Bronchial epithelial cell (primary cell): ENCODE measurements at regions not wholly inside any gene's neighbourhood (a gene's known extent, or its start where the extent isn't known, plus 50 kb on each side); places are given as distances from the start of the nearest gene placed in this dataset.

ENCODE experiments used
- DNase-seq: peaks from one replicate; pipeline ENCODE4 v3.0.0-alpha.2; 2010; ENCODE audit warnings: low read depth
- FAIRE-seq: peaks from 2 replicates; lab custom pipeline; 2011; peaks lifted over from hg19 to GRCh38; lab: Jason Lieb, UNC
- H3K27me3 ChIP-seq: 2 replicates; pipeline ENCODE4 v1.5.1; 2011; ENCODE audit warnings: low read length; ENCODE audit not compliant: control insufficient read depth, insufficient read depth
- H3K36me3 ChIP-seq: 2 replicates; pipeline ENCODE4 v1.5.1; 2011; ENCODE audit warnings: low read length; ENCODE audit not compliant: control insufficient read depth, insufficient read depth
- H3K4me3 ChIP-seq: 2 replicates; pipeline ENCODE4 v1.5.1; 2011; ENCODE audit warnings: mild to moderate bottlenecking, low read depth, low read length, control low read depth
- TF ChIP-seq, protein P1 (sequence below): IDR thresholded peaks from 2 replicates; pipeline ENCODE4 v1.5.1; 2011; ENCODE audit warnings: mild to moderate bottlenecking, moderate library complexity, low read length, control low read depth, inconsistent platforms; ENCODE audit not compliant: insufficient read depth, severe bottlenecking

DNA sequence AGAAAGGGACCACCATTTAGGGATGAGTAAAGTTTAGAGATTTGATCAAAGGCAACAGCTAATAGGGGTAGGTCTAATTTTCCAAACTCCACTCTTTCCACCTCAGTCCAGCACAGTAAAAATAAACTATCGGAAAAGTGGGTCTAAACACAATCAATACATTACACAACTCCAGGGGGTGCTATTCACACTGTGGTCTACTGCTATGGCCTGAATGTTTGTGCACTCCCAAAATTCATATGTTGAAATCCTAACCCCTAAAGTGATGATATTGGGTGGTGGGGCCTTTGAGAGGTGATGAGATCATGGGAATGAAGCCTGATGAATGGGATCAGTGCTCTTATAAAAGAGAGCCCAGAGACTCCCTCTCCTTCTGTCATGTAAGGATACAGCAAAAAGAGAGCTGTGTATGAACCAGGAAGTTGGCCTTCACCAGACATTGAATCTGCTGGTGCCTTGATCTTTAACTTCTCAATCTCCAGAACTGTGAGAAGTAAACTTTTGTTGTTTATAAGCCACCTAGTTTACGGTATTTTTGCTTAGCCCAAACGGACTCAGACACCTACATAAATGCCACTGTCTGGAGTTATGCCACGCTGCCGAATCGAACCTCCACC is 193.9 kb downstream of the OMA1 start:
- TF ChIP-seq, protein P1, sequence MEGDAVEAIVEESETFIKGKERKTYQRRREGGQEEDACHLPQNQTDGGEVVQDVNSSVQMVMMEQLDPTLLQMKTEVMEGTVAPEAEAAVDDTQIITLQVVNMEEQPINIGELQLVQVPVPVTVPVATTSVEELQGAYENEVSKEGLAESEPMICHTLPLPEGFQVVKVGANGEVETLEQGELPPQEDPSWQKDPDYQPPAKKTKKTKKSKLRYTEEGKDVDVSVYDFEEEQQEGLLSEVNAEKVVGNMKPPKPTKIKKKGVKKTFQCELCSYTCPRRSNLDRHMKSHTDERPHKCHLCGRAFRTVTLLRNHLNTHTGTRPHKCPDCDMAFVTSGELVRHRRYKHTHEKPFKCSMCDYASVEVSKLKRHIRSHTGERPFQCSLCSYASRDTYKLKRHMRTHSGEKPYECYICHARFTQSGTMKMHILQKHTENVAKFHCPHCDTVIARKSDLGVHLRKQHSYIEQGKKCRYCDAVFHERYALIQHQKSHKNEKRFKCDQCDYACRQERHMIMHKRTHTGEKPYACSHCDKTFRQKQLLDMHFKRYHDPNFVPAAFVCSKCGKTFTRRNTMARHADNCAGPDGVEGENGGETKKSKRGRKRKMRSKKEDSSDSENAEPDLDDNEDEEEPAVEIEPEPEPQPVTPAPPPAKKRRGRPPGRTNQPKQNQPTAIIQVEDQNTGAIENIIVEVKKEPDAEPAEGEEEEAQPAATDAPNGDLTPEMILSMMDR = no peak
- FAIRE-seq = no peak
- H3K36me3 ChIP-seq = no peaks in the 10 kb centered on the region
- no peak overlapping the region for H3K4me3 ChIP-seq
- no peaks in the 10 kb centered on the region for H3K27me3 ChIP-seq
- no peak for DNase-seq

DNA sequence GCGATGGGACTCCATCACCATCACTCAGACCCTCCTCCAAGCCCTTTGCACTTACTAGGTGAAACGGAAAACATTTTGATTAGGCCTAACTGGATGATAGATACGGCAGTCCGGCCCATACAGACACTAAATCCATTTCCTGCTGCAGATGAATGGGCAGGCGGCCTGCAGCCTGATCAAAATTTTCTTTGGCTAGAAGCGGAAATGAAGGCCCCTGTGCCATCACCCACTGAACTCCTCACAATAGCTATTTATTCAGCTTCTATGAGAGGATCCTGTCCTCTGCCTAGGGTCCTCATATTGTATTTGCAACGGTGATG is 200.5 kb downstream of the OMA1 start:
- Histone ChIP-seq H3K4me3 (no peak overlapping the region), H3K27me3 (no peaks in the 10 kb centered on the region), H3K36me3 (no peaks in the 10 kb centered on the region)
- TF ChIP-seq, protein P1 = no peak
- FAIRE-seq = no peak
- DNase-seq = no peak

DNA sequence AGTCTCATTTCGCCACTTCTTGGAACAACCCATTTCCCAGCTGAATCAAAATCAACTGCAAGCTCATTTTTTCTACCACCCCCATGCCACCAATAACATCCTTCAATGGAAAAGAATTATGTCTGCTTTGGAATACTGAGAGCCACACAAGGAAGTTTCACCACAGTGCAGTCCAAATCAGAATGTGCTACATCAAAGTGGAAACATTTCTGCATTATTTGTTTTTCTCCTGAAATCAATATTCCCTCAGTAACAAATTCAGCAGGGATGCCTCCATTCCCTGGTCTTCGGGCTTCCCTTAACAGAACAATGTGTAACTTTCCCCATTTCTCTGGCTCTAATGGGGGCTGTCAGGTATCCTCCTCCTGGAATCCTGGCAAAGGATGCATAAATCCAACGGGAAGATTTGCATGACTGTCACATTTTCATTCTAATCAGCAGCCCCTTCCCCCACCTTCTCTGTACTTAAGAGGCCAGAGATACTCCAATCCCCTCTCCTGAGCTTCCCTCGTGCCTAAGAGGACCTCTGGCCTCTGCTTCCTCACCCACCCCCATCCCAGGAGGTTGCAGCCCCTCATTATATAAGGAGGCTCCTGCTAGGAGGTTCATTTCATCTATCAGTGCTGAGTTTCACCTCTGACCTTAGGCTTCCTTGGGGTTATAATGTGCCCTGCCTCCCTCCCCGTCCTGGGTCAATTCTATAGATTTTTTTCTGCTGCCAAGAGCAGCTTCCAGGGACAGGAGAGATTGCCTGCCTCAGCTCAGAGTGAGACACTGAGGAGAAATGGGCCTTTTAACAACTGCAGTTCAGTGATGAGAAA is 201.1 kb downstream of the OMA1 start:
- Histone ChIP-seq H3K36me3 (no peaks in the 10 kb centered on the region), H3K4me3 (no peak overlapping the region), H3K27me3 (no peaks in the 10 kb centered on the region)
- FAIRE-seq (no peak), DNase-seq (no peak)
- TF ChIP-seq, protein P1 = no peak

DNA sequence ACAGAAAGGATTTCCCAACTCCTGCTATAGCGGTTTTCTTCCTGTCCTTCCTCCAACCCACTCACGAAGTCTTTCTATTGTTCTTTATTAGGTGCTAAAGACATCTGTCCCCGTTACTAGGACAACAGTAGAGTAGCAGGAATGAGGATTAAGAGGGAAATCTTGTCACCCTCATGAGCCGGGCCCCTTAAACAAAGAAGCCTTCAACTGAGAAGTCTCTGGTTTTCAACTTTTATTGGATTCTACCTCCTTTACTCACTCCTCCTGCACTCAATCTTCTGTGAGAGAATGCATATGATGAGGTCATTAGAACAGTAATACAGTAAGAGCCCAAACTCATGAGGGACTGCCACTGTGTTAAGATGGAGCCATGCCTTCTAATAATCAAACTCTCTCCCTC is 206.3 kb downstream of the OMA1 start:
- Histone ChIP-seq H3K4me3 (no peak overlapping the region), H3K36me3 (no peaks in the 10 kb centered on the region), H3K27me3 (no peaks in the 10 kb centered on the region)
- no peak for DNase-seq
- TF ChIP-seq, protein P1 = no peak
- no peak for FAIRE-seq

DNA sequence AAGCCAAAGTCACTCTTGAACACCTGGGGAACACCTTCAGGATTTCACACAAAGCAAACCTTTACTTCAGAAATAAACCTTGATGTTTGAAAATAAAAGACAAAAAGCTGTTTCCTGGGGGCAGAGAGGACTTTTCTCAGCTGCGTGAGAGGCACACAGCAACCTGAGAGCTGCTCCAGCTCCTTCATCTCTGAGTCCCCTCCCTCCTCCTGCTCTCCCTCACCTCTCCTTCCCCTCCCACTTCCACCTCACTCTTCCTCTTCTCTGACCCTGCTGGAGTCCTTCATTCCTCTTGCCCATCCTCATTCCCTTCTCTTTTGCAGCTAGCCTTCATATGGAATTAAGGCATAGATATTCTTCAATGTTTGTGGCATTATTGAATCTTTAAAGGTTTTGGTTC is 208.4 kb downstream of the OMA1 start:
- no peaks in the 10 kb centered on the region for H3K27me3 ChIP-seq
- no peak overlapping the region for H3K4me3 ChIP-seq
- FAIRE-seq (no peak), DNase-seq (no peak)
- TF ChIP-seq, protein P1 = no peak
- no peaks in the 10 kb centered on the region for H3K36me3 ChIP-seq
